Non-pigmented ciliary epithelial cell (primary cell): ENCODE measurements at regions not wholly inside any gene's neighbourhood (a gene's known extent, or its start where the extent isn't known, plus 50 kb on each side); places are given as distances from the start of the nearest gene placed in this dataset.

Source experiments
- DNase-seq: peaks from one replicate; pipeline ENCODE4 v3.0.0-alpha.2; 2010; ENCODE audit warnings: low read depth

DNA sequence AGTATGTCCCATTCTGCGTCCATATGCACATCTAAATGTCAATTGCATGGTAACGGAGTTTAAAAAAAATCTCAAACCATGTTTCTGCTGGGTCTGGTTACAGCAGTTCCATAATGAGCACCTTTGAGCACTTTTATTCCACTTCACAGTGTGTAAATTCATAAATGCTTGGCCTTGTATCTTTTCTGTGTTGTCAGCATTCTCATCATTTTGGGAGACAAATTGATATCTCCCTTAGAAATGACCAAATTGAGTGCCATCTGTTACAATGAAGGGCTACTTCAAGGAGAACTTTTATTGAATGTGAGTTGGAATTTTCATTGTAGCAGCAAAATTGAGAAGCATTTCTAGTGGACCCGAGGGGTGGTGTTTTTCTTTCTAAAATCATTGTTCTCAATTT, 432.9 kb upstream of the PCDH9 start:
- no peak for DNase-seq

GRCh38 chr13:67652887-67653286, 422.8 kb upstream of the PCDH9 start:
- no peak for DNase-seq

GRCh38 chr13:67651908-67652465, 421.9 kb upstream of the PCDH9 start:
- DNase-seq = no peak

- DNase-seq = no peak
Observed at GRCh38 chr13:67650471-67650870, 420.3 kb upstream of the PCDH9 start.

DNA sequence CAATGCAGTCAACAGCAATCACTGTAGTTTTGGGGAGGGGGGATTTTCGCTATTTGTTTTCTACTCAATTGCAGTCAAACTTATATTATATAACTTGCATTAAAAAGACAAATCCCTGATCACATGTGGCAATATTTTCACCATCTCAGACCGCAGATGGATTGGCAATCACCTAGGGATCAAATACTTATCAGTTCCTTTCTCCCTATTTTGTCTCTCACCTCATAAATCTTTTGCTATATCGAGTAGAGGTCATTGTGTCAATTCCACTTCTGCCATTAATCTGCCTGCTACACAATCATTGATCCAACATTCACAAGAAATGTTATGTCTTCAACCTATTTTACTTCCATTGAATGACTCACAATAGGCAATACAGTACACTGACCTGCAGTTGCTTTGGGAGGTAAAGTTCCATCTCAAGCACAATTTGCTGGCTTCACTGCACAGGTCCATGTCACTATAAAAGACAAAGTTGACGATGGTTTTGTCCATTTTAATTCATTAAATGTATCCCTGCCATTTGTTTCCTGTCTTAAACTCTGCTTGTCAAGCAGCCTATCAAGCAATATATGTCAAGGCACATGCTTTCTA, 415.8 kb upstream of the PCDH9 start:
- no peak for DNase-seq

- no peak for DNase-seq
Observed at GRCh38 chr13:67643516-67644055, 413.4 kb upstream of the PCDH9 start.

GRCh38 chr13:67642657-67643056, 412.5 kb upstream of the PCDH9 start:
- no peak for DNase-seq

GRCh38 chr13:67635754-67636153, 405.6 kb upstream of the PCDH9 start:
- no peak for DNase-seq

- no peak for DNase-seq
Observed at GRCh38 chr13:67632590-67632989, 402.5 kb upstream of the PCDH9 start.

- DNase-seq = no peak
Observed at GRCh38 chr13:67630640-67631039, 400.5 kb upstream of the PCDH9 start.

- no peak for DNase-seq
Observed at GRCh38 chr13:67623630-67624029, 393.5 kb upstream of the PCDH9 start.

GRCh38 chr13:67620665-67621064, 390.5 kb upstream of the PCDH9 start:
- no peak for DNase-seq

DNA sequence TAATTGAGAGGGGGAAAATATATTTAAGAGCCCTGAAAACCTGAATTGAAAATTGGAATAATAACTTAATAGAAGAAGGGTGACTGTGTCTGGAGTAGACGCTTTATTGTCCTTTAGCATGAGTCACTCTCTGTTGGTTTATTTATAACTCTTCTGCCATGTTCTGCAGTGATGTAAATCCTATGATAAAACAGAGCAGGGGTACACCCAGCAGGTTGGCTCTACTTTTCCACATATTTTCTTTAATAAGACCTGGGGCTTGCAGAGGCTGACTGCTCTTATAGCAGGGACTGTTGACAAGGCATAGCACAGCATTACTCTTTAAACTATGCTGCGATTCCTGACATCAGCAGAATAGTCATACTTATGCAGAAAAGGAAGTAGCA, 389.9 kb upstream of the PCDH9 start:
- peak; percentile 46 for DNase-seq

- DNase-seq = no peak
Observed at GRCh38 chr13:67619351-67619994, 389.3 kb upstream of the PCDH9 start.

GRCh38 chr13:67614579-67614978, 384.4 kb upstream of the PCDH9 start:
- no peak for DNase-seq

- DNase-seq = no peak
Observed at GRCh38 chr13:67614013-67614412, 383.9 kb upstream of the PCDH9 start.

GRCh38 chr13:67588607-67589006, 358.5 kb upstream of the PCDH9 start:
- DNase-seq = no peak

- no peak for DNase-seq
Observed at GRCh38 chr13:67577361-67577760, 347.2 kb upstream of the PCDH9 start.

GRCh38 chr13:67574320-67575233, 344.4 kb upstream of the PCDH9 start:
- peak; percentile 31 for DNase-seq

DNA sequence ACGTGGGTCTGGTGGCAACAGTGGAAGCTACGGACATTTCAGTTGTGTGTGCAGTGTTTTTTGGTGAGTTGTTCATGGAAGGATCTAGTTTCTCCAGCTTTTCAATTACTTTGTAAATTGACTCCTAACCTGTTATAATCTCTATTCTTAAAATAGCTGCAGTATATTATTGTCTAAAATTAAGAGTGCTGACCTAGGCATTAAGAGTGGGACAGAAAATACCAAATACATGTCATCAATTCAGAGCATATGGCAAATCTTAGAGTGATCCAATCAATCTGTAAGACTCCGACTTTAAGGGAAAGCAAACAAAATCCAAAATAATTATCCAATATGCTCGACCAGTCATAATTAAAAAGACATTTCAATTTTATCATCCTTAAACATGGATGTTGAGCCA, 338.1 kb upstream of the PCDH9 start:
- DNase-seq = no peak

DNA sequence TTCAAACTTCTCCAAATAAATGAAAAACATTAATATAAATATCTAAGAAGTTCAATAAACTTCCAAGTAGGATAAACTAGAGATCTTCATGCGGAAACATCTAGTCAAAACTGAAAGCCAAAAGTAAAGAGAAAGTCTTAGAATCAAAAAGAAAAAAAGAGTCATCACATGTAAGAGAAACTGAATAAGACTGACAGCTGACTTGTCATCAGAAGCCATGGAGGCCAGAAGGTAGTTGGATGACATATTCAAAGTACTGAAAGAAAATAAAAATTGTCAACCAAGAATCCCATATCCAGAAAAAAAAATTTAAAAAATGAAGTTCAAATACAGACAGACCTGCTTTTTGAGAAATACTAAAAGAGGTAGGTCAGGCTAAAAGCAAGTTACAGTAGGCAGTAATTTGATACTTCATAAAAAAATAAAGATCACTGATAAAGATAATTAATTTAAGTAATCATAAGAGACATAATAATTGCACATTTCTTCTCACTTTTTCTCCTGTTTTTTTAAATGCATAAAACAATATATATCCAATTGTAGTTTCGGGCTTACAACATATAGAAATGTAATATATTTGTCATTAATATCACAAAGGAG, 327.6 kb upstream of the PCDH9 start:
- DNase-seq = no peak

- DNase-seq = no peak
Observed at GRCh38 chr13:67557118-67557517, 327.0 kb upstream of the PCDH9 start.
